ENCODE measurements at regions not wholly inside any gene's neighbourhood (a gene's known extent, or its start where the extent isn't known, plus 50 kb on each side); places are given as distances from the start of the nearest gene placed in this dataset.
A peak's percentile ranks its signal among the peaks of the same experiment; 100 is the strongest.
"Not testable (repeated sequence)": the region's sequence is repeated elsewhere in the genome, so short reads cannot be mapped to it uniquely, and the experiment has no call there.

GRCh38 chr5:162487528-162488525 is 420.3 kb downstream of the GABRG2 start:
- DNase-seq: no peak

DNA sequence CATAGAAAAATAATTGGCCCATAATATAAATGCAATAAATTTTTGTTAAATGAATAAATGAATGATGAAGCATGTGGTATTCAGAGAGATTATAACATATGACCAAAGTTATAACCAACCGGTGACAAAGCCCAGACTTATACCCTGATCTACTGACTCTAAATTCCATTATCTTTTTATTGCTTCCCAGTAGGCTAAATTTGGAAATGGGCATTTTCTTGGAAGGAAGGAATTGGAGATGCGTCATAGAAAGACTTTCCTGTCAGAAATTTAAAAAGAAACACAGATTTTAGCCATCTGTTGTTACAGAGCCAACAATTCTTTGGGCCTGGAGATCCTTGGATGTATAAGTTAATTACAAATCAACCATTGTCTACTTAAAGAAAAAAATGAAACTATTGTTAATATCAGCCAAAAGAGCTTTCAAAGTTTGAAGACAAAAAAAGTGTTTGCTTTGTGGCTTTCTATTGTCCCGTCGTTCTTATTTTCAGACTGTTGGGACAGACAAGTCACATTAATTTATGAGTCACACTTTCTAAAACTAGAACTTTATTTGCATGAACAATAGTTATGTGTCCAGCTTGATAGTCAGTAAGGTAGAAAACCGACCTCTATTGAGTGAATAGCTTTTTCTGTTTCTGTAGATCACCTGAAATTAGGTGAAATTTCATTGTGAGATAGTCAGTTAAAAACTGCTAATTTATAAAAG is 428.7 kb downstream of the GABRG2 start:
- no peak for DNase-seq

DNA sequence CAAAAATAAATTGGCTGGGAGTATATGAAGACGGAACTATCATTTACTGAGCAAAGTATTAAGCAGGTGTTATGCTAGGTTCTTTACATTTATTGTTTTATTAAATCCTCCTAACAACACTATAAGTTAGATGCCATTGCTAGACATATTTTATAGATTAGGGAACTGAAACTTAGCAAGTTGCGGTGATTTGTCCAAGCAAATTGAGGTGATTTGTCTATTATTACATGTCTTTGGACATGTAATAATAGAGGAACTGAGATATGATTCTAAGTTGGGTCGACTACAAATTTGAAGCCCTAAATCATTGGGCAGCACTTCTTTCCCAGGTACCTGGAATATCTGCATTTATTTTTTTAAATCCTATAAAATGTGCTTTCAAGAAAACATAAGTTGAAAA is 429.9 kb downstream of the GABRG2 start:
- no peak for DNase-seq

DNA sequence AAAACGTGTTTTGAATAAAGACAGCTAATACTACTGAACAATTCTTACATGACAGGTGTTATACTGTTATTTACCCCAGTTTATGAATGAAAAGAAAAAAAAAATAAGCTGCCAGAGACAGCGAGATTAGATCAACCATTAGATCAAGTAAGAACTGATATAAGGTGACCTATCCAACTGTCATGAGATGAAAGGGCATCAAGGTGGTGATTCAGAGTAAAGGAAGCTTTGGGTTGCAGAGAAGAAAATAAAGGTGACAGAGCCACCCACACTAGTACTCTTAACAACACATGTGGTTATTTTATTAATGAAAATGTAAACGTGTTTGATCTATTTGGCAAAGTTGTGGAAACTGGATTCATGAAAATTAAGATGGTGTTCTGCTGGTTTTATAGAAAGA is 435.2 kb downstream of the GABRG2 start:
- DNase-seq: no peak

DNA sequence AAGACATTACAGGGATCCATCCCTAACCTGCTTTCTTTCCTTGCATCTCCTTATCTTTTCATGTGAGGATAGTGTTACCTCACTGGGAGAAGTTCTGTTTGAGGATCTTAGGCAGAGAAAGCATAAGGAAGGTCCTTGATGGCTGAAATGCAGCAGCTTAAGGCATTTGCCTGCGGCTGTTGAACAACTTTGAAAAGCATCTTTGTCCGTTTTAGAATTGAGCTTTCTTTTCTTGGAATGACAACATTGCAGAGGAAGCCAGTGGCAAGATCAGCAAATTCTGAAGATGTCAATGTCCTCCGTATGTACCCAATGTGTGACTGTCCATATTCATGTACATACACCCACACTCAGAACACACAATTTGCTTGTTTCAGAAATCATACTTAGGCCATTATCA is 436.2 kb downstream of the GABRG2 start:
- no peak for DNase-seq

DNA sequence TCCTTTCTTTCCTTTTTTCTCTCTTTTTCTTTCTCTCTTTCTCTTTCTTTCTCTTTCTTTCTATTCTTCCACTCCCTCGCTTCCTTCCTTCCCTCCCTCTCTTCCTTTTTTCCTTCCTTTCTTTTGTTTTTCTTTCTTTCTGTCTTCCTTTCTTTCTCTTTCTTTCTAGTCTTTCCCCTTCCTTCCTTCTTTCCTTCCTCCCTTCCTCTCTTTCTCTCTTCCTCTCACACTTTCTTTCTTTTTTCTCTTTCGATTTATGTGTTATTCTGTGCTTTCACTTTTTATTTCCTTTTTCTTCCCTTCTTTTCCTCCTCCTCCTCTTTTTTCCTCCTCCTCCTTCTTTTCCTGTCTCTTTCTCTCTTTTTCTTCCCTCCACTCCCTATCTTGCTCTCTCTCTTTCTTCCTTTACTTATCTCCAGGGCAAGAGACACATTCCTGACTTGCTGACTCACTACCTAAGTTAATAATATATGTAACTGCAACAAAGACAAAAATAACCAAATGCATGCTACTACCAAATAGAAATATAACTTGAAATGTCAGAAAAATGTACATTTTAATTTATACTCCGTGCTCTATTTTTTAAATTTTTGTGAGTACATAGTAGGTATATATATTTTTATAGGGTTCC is 445.5 kb downstream of the GABRG2 start:
- DNase-seq: no peak

- DNase-seq: peak; percentile 2
Measured at GRCh38 chr5:162514116-162514515, 446.5 kb downstream of the GABRG2 start.

DNA sequence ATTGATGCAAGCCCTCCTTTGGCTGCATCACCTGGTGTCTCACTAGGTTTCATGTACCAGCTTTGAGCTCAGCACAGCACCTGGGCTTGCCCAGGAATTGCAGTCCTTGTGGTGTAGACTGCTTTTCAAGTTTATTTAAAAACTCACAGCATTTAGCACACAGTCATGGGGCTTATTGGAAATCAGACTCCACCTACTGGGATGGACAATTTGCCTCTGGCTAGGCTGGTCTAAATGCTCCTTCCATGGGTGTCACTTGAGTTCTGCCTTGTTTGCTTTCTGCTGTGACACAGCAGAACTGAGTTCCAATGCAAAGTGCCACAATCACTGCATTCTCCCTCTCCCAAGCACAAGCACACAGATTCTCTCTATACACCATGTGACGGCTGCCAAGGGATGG is 453.3 kb downstream of the GABRG2 start:
- DNase-seq: no peak

GRCh38 chr5:162529209-162529608 is 461.6 kb downstream of the GABRG2 start:
- no peak for DNase-seq

DNA sequence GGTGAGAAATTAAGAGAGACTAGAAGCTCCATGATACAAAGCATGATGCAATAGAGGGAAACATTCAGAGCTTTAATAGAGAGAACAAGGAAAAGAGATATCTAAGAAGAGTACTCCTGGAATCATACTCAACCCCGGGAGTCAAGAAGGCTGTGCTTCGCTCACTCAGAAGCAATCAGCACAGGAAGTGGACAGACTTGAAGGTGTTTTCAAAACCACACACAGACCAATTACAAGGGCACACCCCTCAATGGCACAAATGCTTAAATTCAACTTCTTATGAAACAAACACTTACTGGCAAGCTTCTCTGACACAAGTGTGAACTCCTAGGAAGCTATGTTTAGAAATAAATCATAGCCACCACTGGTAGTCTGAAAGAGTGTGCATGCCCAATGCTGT is 462.3 kb downstream of the GABRG2 start:
- DNase-seq: no peak

GRCh38 chr5:162543437-162543836 is 475.9 kb downstream of the GABRG2 start:
- no peak for DNase-seq

DNA sequence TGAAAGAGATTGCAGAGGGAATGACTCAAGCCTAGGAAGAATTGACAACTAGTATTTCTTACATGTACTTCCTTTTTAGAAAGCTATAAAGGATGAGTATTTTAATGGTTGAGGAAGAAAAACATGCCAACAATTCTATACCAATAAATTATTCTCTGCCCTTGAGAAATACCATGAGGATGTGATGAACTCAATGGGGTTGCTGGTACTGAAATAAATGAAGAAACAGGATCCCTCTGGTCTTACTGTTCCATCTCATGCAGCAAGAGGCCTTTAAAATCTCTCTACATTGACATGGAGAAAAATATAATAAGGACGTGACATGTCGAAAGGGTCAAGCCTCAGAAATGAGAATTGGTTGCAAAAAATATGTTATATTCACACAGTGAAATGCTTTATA is 477.3 kb downstream of the GABRG2 start:
- DNase-seq: no peak

DNA sequence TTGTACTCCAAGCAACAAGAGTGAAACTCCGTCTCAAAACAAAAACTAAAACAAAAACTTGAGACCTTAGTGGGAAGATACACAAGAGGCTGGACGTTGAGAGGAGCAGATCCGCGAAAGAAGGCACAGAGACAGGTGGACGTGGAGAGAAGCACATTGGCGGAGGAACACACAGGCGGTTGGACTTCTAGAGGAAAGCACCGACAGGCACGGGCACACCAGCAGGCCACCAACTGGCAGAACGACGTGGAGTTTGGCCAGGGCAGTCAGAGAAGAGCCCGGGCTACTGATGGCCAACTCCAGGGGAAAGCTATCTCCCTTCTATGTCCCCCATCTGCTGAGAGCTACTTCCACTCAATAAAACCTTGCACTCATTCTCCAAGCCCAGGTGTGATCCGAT is 482.7 kb downstream of the GABRG2 start:
- no peak for DNase-seq

- DNase-seq: no peak
Measured at GRCh38 chr5:162558120-162558519, 490.5 kb downstream of the GABRG2 start.

- DNase-seq: no peak
Measured at GRCh38 chr5:162567644-162568043, 500.1 kb downstream of the GABRG2 start.

GRCh38 chr5:162573758-162574157 is 506.2 kb downstream of the GABRG2 start:
- no peak for DNase-seq

GRCh38 chr5:162591724-162592123 is 524.2 kb downstream of the GABRG2 start:
- no peak for DNase-seq

DNA sequence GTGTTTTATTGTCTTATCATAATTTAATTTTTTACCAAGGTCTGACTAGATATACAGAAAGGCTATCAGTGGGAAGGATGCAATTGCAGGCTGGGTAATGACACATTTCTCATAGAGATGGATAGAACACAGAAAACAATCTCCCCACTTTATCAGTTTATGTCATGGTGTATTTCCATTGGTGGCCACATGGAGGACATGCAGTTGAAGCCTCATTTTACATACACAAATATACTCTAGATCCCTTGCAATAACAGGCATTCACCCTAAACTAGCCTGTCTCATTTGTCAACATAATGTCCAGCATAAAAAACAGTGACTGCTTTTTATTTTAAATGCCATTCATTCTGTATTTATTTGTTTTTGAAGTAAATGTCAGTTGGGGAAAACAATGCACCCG is 526.3 kb downstream of the GABRG2 start:
- DNase-seq: peak; percentile 43

GRCh38 chr5:162603443-162604070 is 536.0 kb downstream of the GABRG2 start:
- DNase-seq: no peak

GRCh38 chr5:162607879-162608278 is 540.3 kb downstream of the GABRG2 start:
- DNase-seq: no peak

- DNase-seq: not testable (repeated sequence)
Measured at GRCh38 chr5:162621726-162622263, 554.2 kb downstream of the GABRG2 start.

DNA sequence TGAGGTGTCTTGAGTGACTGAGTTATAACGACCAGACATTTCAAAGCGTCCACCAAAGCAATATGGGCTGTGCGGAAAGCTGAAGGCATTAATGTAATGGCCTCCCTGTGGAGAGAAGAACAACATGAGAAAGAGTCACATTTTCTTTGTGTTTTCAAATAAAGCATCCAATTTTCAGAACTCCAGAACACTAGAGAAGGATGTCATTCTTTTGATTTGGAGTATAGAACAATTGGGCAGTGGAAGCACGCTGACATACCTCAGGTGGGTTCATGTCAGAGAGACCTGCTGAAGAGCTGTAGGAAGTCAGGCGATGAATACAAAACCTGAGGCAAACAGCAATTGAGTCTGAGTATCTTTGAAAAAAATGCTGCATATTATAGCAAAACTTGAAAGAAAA is 556.5 kb downstream of the GABRG2 start:
- no peak for DNase-seq

DNA sequence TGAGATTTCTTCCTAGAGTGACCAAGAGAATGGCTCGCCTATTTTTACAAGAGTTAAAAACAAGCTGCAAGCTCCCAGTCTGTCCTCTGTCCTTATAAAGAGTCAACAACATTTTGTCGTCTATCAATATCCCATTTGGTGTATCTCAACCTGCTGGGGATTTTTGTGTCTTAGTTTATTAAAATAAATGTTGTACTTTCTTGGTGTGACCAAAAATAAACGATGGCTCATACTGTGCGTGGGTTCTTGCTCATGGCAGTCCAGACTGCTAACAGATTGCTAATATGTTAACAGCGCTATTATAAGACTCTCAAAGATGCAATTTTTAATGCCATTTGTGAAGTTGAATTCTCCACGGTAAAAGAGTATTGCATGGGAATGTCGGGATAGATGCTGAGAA is 569.9 kb downstream of the GABRG2 start:
- no peak for DNase-seq
